ENCODE measurements at regions not wholly inside any gene's neighbourhood (a gene's known extent, or its start where the extent isn't known, plus 50 kb on each side); places are given as distances from the start of the nearest gene placed in this dataset.
A peak's percentile ranks its signal among the peaks of the same experiment; 100 is the strongest.

DNA sequence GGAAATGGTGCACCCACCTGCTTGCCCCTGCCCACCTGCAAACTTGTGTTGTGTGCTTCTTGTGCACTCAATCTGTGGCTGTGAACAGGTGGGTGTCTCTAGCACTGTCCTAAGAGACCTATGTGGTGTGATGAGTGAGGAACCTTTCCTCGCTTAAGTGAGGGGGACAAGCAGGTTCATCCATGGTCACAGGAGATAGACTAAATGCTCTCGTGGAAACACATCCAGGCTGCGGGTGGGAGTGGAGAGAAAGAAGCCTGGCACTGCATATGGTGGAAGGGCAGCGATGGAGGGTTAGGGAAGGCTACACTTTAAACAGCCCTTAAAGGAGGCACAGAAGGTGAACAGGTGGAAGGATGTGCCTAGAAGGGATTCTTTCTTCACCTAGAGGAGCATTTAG is 330.9 kb downstream of the CXCL12 start:
- ATAC-seq (no peak), FAIRE-seq (no peak), DNase-seq (ENCODE audit: low read depth in 1 of 2, low spot score in 1 of 2) (no peak)
- Histone ChIP-seq H3K4me3 (no peak overlapping the region), H3K4me2 (no peak overlapping the region), H3K9me3 (no peaks in the 10 kb centered on the region), H3K27ac (no peak overlapping the region), H3K4me1 (no peaks in the 10 kb centered on the region)
- WGBS (ENCODE audit: missing lambda C conversion rate): 5% methylated on average over 4 of the region's 4 CpGs
- ChIA-PET POLR2A (no interaction called here), CTCF (no interaction called here)
- no peak for TF ChIP-seq EP300 (IDR thresholded peaks at IDR 0.05)
- TF ChIP-seq, protein P1, sequence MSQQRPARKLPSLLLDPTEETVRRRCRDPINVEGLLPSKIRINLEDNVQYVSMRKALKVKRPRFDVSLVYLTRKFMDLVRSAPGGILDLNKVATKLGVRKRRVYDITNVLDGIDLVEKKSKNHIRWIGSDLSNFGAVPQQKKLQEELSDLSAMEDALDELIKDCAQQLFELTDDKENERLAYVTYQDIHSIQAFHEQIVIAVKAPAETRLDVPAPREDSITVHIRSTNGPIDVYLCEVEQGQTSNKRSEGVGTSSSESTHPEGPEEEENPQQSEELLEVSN (IDR thresholded peaks at IDR 0.05; ENCODE audit: borderline replicate concordance, low read depth): no peak
- TF ChIP-seq, protein P2, sequence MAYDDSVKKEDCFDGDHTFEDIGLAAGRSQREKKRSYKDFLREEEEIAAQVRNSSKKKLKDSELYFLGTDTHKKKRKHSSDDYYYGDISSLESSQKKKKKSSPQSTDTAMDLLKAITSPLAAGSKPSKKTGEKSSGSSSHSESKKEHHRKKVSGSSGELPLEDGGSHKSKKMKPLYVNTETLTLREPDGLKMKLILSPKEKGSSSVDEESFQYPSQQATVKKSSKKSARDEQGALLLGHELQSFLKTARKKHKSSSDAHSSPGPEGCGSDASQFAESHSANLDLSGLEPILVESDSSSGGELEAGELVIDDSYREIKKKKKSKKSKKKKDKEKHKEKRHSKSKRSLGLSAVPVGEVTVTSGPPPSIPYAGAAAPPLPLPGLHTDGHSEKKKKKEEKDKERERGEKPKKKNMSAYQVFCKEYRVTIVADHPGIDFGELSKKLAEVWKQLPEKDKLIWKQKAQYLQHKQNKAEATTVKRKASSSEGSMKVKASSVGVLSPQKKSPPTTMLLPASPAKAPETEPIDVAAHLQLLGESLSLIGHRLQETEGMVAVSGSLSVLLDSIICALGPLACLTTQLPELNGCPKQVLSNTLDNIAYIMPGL (CRISPR knock-in tag; IDR thresholded peaks at IDR 0.05; ENCODE audit: borderline replicate concordance): no peak

DNA sequence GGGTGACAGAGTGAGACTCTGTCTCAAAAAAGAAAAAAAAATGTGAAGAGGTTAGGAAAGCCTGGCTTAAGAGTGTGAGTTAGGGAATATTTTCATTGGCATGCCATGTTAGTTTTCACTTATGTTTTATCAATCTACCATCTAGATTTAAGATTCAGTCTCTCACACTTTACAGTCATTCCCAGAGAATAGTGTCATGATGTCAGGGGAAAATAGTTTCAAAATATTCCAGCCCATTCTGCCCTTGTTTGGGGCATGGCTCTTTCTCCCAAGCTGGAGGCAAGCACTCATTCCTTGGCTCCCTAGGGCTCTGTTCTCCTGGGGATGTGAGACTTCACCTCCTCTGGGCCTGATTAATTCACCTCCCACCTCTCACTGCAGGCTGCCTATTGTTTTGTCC is 331.5 kb downstream of the CXCL12 start:
- no peak for FAIRE-seq
- POLR2A ChIA-PET: no interaction called here
- TF ChIP-seq, protein P3, sequence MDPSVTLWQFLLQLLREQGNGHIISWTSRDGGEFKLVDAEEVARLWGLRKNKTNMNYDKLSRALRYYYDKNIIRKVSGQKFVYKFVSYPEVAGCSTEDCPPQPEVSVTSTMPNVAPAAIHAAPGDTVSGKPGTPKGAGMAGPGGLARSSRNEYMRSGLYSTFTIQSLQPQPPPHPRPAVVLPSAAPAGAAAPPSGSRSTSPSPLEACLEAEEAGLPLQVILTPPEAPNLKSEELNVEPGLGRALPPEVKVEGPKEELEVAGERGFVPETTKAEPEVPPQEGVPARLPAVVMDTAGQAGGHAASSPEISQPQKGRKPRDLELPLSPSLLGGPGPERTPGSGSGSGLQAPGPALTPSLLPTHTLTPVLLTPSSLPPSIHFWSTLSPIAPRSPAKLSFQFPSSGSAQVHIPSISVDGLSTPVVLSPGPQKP (IDR thresholded peaks at IDR 0.05; ENCODE audit: low read depth, low read length): no peak
- TF ChIP-seq, protein P4, sequence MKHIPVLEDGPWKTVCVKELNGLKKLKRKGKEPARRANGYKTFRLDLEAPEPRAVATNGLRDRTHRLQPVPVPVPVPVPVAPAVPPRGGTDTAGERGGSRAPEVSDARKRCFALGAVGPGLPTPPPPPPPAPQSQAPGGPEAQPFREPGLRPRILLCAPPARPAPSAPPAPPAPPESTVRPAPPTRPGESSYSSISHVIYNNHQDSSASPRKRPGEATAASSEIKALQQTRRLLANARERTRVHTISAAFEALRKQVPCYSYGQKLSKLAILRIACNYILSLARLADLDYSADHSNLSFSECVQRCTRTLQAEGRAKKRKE (CRISPR knock-in tag; IDR thresholded peaks at IDR 0.05; ENCODE audit: low read depth): no peak
- TF ChIP-seq CHD2 (IDR thresholded peaks at IDR 0.05; ENCODE audit: low read length, partially characterized antibody): no peak
- TF ChIP-seq HOXB5 (CRISPR knock-in tag; IDR thresholded peaks at IDR 0.05): no peak
- TF ChIP-seq KDM5A (IDR thresholded peaks at IDR 0.05): no peak
- no peak for TF ChIP-seq CEBPB (IDR thresholded peaks at IDR 0.05)

DNA sequence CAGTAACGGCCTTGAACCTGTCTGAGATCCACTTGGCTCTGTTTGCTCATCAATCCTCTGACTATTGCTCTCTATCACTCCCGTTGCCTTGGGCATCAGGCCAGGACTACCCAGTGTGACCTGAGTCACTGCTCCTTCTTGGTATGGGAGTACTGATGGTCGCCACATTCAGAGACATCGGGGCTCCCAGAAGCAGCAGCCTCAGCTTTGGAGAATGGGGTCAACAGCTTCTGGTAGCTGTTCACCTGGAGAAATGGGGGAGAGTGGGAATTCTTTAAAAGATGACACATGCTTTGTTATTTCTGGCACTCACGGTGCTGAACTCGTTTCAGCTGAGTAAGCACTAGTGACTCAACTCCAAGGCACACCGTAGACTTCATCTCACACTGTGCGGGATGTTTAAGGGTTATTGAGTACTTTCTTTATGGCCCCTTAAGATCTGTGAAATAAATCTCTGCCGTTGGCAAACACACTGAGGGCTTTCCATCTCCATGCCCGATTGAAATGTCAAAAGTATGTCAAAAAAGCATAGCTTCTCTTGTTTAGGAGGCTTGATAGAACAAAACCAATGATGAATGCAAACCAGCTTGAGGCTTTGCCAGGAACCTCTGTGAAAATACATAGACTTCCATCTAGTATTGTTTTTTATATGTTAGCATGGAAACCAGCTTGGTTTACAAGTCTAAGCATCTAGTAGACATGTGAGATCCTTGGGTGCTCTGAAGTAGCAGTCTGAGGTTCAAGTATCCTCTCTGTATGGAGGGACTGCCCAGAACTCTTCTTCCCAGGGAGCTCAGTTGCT is 333.1 kb downstream of the CXCL12 start:
- Histone ChIP-seq H3K4me1 (no peaks in the 10 kb centered on the region), H3K27ac (no peak overlapping the region), H3K4me2 (no peak overlapping the region), H3K4me3 (no peak overlapping the region), H3K9me3 (no peaks in the 10 kb centered on the region)
- FAIRE-seq: no peak
- TF ChIP-seq RAD21 (conservative IDR thresholded peaks at IDR 0.05 in 1 of 2, IDR thresholded peaks at IDR 0.05 in 1 of 2): no peak
- TF ChIP-seq, protein P5, sequence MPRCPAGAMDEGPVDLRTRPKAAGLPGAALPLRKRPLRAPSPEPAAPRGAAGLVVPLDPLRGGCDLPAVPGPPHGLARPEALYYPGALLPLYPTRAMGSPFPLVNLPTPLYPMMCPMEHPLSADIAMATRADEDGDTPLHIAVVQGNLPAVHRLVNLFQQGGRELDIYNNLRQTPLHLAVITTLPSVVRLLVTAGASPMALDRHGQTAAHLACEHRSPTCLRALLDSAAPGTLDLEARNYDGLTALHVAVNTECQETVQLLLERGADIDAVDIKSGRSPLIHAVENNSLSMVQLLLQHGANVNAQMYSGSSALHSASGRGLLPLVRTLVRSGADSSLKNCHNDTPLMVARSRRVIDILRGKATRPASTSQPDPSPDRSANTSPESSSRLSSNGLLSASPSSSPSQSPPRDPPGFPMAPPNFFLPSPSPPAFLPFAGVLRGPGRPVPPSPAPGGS (IDR thresholded peaks at IDR 0.05): no peak
- TF ChIP-seq MAFK (IDR thresholded peaks at IDR 0.05; ENCODE audit: partially characterized antibody): peak; percentile 56
- no peak for ATAC-seq
- DNase-seq (ENCODE audit: low read depth in 1 of 2, low spot score in 1 of 2): no peak
- WGBS (ENCODE audit: missing lambda C conversion rate): 5% methylated on average over 10 of the region's 10 CpGs
- POLR2A ChIA-PET: no interaction called here
- CTCF ChIA-PET: no interaction called here

More for the DNA sequence above, 331.5 kb downstream of the CXCL12 start:
- no peak for ATAC-seq
- CTCF ChIA-PET: no interaction called here
- DNase-seq (ENCODE audit: low read depth in 1 of 2, low spot score in 1 of 2): no peak
- no peak overlapping the region for H3K4me3 ChIP-seq
- H3K27ac ChIP-seq: no peak overlapping the region
- H3K9me3 ChIP-seq: no peaks in the 10 kb centered on the region
- H3K4me2 ChIP-seq: no peak overlapping the region
- H3K4me1 ChIP-seq: no peaks in the 10 kb centered on the region

DNA sequence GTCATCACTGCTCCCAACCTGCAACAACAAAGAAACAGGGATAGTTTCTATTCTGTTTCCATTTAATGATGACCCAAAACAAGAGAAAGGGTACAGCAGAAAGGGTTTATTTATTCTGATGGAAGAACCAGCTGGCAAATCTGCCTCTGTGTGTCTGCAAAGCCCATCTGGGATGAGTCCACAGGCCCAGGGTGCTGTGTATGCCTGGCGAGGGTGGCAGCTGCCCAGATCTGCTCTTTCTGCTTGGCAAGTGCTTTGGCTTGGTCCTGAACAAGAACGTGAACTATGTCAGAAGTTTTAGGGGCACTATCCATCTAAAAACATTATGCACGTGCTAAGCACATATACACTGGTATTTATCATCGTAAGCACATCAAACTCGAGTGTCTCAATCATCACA is 333.8 kb downstream of the CXCL12 start:
- ATAC-seq (no peak), DNase-seq (ENCODE audit: low read depth in 1 of 2, low spot score in 1 of 2) (no peak), FAIRE-seq (no peak)
- POLR2A ChIA-PET: no interaction called here
- Histone ChIP-seq H3K27ac (no peak overlapping the region), H3K4me3 (no peak overlapping the region), H3K4me2 (no peak overlapping the region), H3K4me1 (no peaks in the 10 kb centered on the region), H3K9me3 (no peaks in the 10 kb centered on the region)
- 2% methylated on average over 5 of the region's 5 CpGs for WGBS (ENCODE audit: missing lambda C conversion rate)
- CTCF ChIA-PET: no interaction called here
- TF ChIP-seq CBX8 (IDR thresholded peaks at IDR 0.05) (no peak), TP53 (CRISPR knock-in tag; IDR thresholded peaks at IDR 0.05) (no peak), PHF8 (IDR thresholded peaks at IDR 0.05; ENCODE audit: borderline replicate concordance, low read depth) (no peak), ZNF302 (CRISPR knock-in tag; IDR thresholded peaks at IDR 0.05) (no peak), ZC3H11A (IDR thresholded peaks at IDR 0.05) (no peak), RFX5 (IDR thresholded peaks at IDR 0.05) (no peak), ESRRA (IDR thresholded peaks at IDR 0.05; ENCODE audit: borderline replicate concordance, low read length) (no peak), HOXB5 (CRISPR knock-in tag; IDR thresholded peaks at IDR 0.05) (no peak), FOSL2 (IDR thresholded peaks at IDR 0.05) (no peak), FOSL2 (CRISPR knock-in tag; IDR thresholded peaks at IDR 0.05) (no peak), JUN (IDR thresholded peaks at IDR 0.05) (no peak), FOXS1 (CRISPR knock-in tag; IDR thresholded peaks at IDR 0.05) (no peak)
- TF ChIP-seq, protein P5 (IDR thresholded peaks at IDR 0.05): no peak
- TF ChIP-seq, protein P6, sequence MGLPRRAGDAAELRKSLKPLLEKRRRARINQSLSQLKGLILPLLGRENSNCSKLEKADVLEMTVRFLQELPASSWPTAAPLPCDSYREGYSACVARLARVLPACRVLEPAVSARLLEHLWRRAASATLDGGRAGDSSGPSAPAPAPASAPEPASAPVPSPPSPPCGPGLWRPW (IDR thresholded peaks at IDR 0.05): no peak
